ENCODE measurements at regions not wholly inside any gene's neighbourhood (a gene's known extent, or its start where the extent isn't known, plus 50 kb on each side); places are given as distances from the start of the nearest gene placed in this dataset.

GRCh38 chr18:38350141-38350540, 784.5 kb upstream of the CELF4 start:
- no peak overlapping the region for H3K4me2 ChIP-seq
- H2AFZ ChIP-seq = no peak overlapping the region
- H3K79me2 ChIP-seq (replicated peaks; ENCODE audit: insufficient read depth) = no peaks in the 10 kb centered on the region
- TF ChIP-seq ZNF331 (CRISPR knock-in tag; IDR thresholded peaks at IDR 0.05; ENCODE audit: low read depth) = no peak
- no peak for TF ChIP-seq CREB1 (CRISPR knock-in tag; IDR thresholded peaks at IDR 0.05; ENCODE audit: low read depth)
- TF ChIP-seq, protein P1, sequence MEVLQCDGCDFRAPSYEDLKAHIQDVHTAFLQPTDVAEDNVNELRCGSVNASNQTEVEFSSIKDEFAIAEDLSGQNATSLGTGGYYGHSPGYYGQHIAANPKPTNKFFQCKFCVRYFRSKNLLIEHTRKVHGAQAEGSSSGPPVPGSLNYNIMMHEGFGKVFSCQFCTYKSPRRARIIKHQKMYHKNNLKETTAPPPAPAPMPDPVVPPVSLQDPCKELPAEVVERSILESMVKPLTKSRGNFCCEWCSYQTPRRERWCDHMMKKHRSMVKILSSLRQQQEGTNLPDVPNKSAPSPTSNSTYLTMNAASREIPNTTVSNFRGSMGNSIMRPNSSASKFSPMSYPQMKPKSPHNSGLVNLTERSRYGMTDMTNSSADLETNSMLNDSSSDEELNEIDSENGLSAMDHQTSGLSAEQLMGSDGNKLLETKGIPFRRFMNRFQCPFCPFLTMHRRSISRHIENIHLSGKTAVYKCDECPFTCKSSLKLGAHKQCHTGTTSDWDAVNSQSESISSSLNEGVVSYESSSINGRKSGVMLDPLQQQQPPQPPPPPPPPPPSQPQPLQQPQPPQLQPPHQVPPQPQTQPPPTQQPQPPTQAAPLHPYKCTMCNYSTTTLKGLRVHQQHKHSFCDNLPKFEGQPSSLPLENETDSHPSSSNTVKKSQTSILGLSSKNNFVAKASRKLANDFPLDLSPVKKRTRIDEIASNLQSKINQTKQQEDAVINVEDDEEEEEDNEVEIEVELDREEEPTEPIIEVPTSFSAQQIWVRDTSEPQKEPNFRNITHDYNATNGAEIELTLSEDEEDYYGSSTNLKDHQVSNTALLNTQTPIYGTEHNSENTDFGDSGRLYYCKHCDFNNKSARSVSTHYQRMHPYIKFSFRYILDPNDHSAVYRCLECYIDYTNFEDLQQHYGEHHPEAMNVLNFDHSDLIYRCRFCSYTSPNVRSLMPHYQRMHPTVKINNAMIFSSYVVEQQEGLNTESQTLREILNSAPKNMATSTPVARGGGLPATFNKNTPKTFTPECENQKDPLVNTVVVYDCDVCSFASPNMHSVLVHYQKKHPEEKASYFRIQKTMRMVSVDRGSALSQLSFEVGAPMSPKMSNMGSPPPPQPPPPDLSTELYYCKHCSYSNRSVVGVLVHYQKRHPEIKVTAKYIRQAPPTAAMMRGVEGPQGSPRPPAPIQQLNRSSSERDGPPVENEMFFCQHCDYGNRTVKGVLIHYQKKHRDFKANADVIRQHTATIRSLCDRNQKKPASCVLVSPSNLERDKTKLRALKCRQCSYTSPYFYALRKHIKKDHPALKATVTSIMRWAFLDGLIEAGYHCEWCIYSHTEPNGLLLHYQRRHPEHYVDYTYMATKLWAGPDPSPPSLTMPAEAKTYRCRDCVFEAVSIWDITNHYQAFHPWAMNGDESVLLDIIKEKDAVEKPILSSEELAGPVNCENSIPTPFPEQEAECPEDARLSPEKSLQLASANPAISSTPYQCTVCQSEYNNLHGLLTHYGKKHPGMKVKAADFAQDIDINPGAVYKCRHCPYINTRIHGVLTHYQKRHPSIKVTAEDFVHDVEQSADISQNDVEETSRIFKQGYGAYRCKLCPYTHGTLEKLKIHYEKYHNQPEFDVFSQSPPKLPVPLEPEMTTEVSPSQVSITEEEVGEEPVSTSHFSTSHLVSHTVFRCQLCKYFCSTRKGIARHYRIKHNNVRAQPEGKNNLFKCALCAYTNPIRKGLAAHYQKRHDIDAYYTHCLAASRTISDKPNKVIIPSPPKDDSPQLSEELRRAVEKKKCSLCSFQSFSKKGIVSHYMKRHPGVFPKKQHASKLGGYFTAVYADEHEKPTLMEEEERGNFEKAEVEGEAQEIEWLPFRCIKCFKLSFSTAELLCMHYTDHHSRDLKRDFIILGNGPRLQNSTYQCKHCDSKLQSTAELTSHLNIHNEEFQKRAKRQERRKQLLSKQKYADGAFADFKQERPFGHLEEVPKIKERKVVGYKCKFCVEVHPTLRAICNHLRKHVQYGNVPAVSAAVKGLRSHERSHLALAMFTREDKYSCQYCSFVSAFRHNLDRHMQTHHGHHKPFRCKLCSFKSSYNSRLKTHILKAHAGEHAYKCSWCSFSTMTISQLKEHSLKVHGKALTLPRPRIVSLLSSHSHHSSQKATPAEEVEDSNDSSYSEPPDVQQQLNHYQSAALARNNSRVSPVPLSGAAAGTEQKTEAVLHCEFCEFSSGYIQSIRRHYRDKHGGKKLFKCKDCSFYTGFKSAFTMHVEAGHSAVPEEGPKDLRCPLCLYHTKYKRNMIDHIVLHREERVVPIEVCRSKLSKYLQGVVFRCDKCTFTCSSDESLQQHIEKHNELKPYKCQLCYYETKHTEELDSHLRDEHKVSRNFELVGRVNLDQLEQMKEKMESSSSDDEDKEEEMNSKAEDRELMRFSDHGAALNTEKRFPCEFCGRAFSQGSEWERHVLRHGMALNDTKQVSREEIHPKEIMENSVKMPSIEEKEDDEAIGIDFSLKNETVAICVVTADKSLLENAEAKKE (CRISPR knock-in tag; IDR thresholded peaks at IDR 0.05) = no peak
- TF ChIP-seq ETS1 (IDR thresholded peaks at IDR 0.05) = no peak
- TF ChIP-seq EZH2 (IDR thresholded peaks at IDR 0.05; ENCODE audit: low read depth, unreplicated experiment) = no peak
- TF ChIP-seq JUNB (IDR thresholded peaks at IDR 0.05; ENCODE audit: unreplicated experiment) = no peak
- no peak for TF ChIP-seq ZNF114 (CRISPR knock-in tag; IDR thresholded peaks at IDR 0.05)
- TF ChIP-seq NANOG (IDR thresholded peaks at IDR 0.05; ENCODE audit: borderline replicate concordance) = no peak
- no peak for TF ChIP-seq POLR2AphosphoS5 (IDR thresholded peaks at IDR 0.05; ENCODE audit: low read depth)
- no peak for TF ChIP-seq STAT1 (IDR thresholded peaks at IDR 0.05; ENCODE audit: unreplicated experiment)
- no peak for TF ChIP-seq CTCF (conservative IDR thresholded peaks at IDR 0.05; ENCODE audit: low read depth in 2 of 2)
- H3K27ac ChIP-seq (ENCODE audit: low read depth) = no peak overlapping the region
- no peak overlapping the region for H3K4me3 ChIP-seq
- Mint-ChIP-seq H3K4me1 (no peaks in the 10 kb centered on the region), H3K27ac (no peak overlapping the region), H3K36me3 (ENCODE audit: low read depth) (no peaks in the 10 kb centered on the region), H3K9me3 (no peaks in the 10 kb centered on the region), H3K27me3 (ENCODE audit: insufficient read depth, low read depth, poor library complexity) (no peaks in the 10 kb centered on the region), H3K4me3 (no peak overlapping the region)
- ATAC-seq (no peak), DNase-seq (ENCODE audit: low spot score) (no peak)
- no peaks in the 10 kb centered on the region for H3F3A ChIP-seq (replicated peaks; ENCODE audit: low read depth)
- no peaks in the 10 kb centered on the region for H4K20me1 ChIP-seq (replicated peaks; ENCODE audit: insufficient read depth)
- H3K9me2 ChIP-seq (ENCODE audit: insufficient read depth) = 0 out of 2 replicates have a peak, but pooled peaks cover 4% of the 10 kb centered on the region
- H3K4me1 ChIP-seq (ENCODE audit: insufficient read depth) = no peaks in the 10 kb centered on the region
- H3K36me3 ChIP-seq (ENCODE audit: insufficient read depth) = no peaks in the 10 kb centered on the region
- H3K27me3 ChIP-seq (ENCODE audit: insufficient read depth) = no peaks in the 10 kb centered on the region

All from GM23338 (cell line).